Fibroblast of peridontal ligament (primary cell): ENCODE measurements at regions not wholly inside any gene's neighbourhood (a gene's known extent, or its start where the extent isn't known, plus 50 kb on each side); places are given as distances from the start of the nearest gene placed in this dataset.
A peak's percentile ranks its signal among the peaks of the same experiment; 100 is the strongest.

ENCODE experiments used
- DNase-seq: peaks from one replicate; pipeline ENCODE4 v3.0.0-alpha.2; 2010; ENCODE audit errors: extremely low read depth

GRCh38 chr10:121070275-121071070, 219.3 kb downstream of the WDR11 start:
- no peak for DNase-seq

- DNase-seq: no peak
Observed at GRCh38 chr10:121071901-121072300, 220.7 kb downstream of the WDR11 start.

- DNase-seq: no peak
Observed at GRCh38 chr10:121073728-121074127, 222.6 kb downstream of the WDR11 start.

GRCh38 chr10:121076776-121077715, 225.9 kb downstream of the WDR11 start:
- DNase-seq: peak; percentile 1

GRCh38 chr10:121078036-121078435, 226.9 kb downstream of the WDR11 start:
- DNase-seq: no peak

- no peak for DNase-seq
Observed at GRCh38 chr10:121078672-121079102, 227.5 kb downstream of the WDR11 start.

- DNase-seq: no peak
Observed at GRCh38 chr10:121079226-121079625, 228.1 kb downstream of the WDR11 start.

- DNase-seq: no peak
Observed at GRCh38 chr10:121080281-121080891, 229.2 kb downstream of the WDR11 start.

GRCh38 chr10:121081306-121081705, 230.1 kb downstream of the WDR11 start:
- DNase-seq: no peak

- DNase-seq: no peak
Observed at GRCh38 chr10:121082984-121083383, 231.8 kb downstream of the WDR11 start.

GRCh38 chr10:121084016-121084674, 233.0 kb downstream of the WDR11 start:
- DNase-seq: no peak

GRCh38 chr10:121084675-121085070, 233.5 kb downstream of the WDR11 start:
- DNase-seq: no peak

- DNase-seq: no peak
Observed at GRCh38 chr10:121085367-121085766, 234.2 kb downstream of the WDR11 start.

- DNase-seq: no peak
Observed at GRCh38 chr10:121087129-121087528, 236.0 kb downstream of the WDR11 start.

- no peak for DNase-seq
Observed at GRCh38 chr10:121087688-121088087, 236.5 kb downstream of the WDR11 start.

- DNase-seq: no peak
Observed at GRCh38 chr10:121088524-121088923, 237.4 kb downstream of the WDR11 start.

GRCh38 chr10:121089434-121089833, 238.3 kb downstream of the WDR11 start:
- DNase-seq: no peak

- DNase-seq: no peak
Observed at GRCh38 chr10:121091961-121092719, 241.0 kb downstream of the WDR11 start.

GRCh38 chr10:121092720-121093095, 241.5 kb downstream of the WDR11 start:
- DNase-seq: no peak

- DNase-seq: peak; percentile 25
Observed at GRCh38 chr10:121096617-121097431, 245.7 kb downstream of the WDR11 start.
